GM19328 (cell line): ENCODE measurements at regions not wholly inside any gene's neighbourhood (a gene's known extent, or its start where the extent isn't known, plus 50 kb on each side); places are given as distances from the start of the nearest gene placed in this dataset.
"Not testable (repeated sequence)": the region's sequence is repeated elsewhere in the genome, so short reads cannot be mapped to it uniquely, and the experiment has no call there.

Experiments used
- ATAC-seq: cut with Tn5 transposase; IDR thresholded peaks from one replicate; pipeline ENCODE4 v1.9.1; 2021; ENCODE audit warnings: mild to moderate bottlenecking, moderate library complexity; ENCODE audit not compliant: unreplicated experiment

DNA sequence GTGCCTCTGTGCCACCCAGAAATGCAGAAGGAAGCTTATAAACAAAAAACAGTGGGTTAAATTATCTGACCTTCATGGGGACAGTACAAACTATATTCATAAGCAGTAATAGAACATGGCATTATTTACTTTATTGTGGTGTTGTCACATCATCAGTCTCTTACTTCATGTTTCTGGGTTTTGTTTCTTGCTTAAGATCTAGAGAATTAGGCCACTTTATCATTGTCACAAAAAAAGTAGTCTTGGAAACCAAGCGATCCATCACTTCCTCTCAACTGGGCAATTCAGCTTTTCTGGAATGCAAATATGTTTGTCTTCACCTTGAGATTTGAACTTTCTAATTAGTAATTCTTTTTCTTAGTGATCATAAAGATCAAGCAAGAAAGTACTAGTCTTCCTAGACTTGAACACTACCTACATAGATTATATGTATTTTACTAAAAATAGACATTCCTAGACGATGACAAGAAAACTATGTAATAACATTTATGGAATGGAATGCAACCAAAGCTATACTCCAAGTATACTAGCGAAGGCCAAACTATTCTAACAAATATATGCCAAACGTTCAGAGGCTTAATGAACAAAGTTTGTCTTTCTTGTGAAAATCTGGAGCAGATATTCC is 363.4 kb downstream of the DAD1 start:
- ATAC-seq, result no peak

GRCh38 chr14:22221508-22221907 is 367.5 kb downstream of the DAD1 start:
- ATAC-seq, result no peak

DNA sequence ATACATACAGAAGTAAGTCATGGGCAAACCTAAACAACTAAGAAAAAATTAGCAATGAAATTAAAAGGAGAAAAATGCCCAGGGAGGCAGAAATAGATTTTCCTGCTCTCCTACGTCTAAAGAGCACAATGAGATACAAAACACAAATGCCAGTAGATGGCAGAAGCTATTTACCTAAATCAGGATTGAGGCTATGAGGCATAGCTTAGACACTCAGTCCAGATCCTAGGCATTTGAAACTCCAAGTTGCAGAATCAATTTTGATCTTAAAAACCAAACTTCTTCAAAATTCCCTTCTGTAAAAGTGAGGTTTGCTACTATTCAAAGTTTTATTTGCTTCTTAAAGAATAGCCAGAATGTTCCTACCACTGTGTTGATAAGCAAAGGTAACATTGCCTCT is 368.6 kb downstream of the DAD1 start:
- no peak for ATAC-seq

DNA sequence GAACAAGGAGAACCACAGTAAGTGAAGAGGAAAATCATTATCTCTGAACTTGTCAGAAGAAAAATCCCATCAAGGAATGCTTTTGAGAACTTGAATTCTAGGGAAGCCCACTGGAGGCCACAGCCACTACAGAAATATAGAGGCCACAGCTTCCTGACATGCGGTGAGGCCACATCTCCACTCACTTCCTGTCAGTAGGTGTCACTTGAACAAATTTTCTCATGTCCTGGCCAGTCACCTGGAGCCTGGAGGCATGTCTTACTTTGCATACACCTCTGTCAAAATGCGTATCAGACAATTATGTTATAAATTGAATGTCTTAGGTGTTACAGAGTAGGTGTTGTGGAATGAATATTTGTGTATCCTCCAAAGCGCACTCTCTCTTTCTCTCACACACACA is 370.3 kb downstream of the DAD1 start:
- no peak for ATAC-seq

DNA sequence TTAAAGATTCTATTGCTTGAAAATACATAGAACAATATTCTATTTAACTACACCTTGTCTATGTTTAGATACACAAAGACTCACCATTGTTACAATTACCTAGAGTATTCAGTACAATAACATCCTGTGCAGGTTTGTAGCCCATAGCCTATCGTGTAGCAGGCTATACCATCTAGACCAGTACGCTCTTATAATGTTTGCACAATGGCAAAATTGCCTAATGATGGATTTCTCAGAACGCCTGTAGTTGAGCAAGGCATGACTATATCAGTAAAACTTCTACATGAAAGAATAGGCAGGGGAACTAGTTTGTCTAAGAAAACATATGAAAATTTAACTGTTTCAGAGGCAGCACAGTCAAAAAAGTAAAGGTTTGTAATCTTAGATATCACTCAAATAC is 375.9 kb downstream of the DAD1 start:
- no peak for ATAC-seq

DNA sequence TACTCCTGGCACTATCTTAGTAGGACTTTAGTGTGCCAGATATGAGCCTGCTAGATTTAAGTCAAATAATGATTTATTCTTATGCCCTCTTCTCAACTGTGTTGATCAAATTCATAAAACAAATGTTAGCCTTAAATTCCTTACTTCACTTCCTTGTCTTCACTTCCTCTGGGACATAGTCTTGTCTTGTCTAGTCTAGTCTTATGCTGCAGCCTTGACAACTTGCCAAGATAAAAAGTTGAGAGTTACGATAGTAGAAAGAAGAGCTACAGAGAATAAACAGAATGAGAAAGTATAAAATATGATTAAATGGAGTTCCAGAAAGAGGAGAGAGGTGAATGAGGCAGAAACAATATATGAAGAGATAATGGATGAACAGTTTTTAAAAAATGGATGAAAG is 378.1 kb downstream of the DAD1 start:
- ATAC-seq, result no peak

GRCh38 chr14:22210026-22210425 is 379.0 kb downstream of the DAD1 start:
- no peak for ATAC-seq

GRCh38 chr14:22203036-22203435 is 386.0 kb downstream of the DAD1 start:
- no peak for ATAC-seq

DNA sequence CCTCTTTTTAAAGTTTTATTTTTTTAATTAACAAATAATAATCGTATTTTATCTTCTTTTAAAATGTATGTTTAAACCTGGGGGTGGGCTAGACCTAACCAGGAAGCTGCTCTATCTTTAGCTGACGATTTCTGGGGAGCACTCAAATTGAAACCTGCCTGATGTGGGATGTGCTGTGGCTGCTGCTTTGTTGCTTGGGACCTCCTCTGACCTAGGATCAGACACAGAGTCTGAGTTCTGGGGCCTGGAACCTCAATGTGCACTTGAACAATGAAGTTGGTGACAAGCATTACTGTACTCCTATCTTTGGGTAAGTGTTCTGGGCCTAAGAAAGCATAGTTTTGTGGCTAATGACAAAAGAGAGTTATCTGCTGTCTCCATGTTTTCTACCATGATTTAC is 386.7 kb downstream of the DAD1 start:
- ATAC-seq, result no peak

GRCh38 chr14:22200977-22201605 is 387.9 kb downstream of the DAD1 start:
- no peak for ATAC-seq

DNA sequence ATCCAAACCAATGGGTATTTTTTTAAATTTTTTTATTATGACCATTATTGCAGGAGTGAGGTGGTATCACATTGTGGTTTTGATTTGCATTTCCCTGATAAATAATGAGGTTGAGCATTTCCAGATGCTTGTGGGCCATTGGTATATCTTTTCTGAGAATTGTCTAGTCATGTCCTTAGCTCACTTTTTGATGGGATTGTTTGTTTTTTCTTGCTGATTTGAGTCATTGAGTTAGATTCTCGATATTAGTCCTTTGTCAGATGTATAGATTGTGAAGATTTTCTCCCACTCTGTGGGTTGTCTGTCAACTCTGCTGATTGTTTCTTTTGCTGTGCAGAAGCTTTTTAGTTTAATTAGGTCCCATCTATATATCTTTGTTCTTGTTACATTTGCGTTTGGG is 388.9 kb downstream of the DAD1 start:
- ATAC-seq, result not testable (repeated sequence)

GRCh38 chr14:22194664-22195063 is 394.4 kb downstream of the DAD1 start:
- no peak for ATAC-seq

- no peak for ATAC-seq
Observed at GRCh38 chr14:22190411-22191191, 398.4 kb downstream of the DAD1 start.

DNA sequence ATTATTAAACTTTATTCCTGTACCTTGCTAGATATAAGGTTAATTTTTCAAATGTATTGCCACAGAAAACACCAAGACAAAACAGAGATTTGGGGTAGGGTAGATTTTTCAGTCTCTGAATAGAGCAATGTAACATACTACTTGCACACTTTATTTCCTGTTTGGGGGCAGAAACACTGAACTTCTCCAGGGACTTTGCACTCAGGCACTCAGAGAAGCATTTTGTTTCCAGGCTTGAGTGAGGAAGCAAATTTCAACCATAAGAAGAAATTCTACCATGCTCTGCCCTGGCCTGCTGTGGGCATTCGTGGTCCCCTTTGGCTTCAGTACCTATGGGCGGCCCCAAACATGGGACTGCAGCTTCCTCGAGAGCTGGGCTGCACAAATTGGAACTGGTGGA is 399.1 kb downstream of the DAD1 start:
- no peak for ATAC-seq

DNA sequence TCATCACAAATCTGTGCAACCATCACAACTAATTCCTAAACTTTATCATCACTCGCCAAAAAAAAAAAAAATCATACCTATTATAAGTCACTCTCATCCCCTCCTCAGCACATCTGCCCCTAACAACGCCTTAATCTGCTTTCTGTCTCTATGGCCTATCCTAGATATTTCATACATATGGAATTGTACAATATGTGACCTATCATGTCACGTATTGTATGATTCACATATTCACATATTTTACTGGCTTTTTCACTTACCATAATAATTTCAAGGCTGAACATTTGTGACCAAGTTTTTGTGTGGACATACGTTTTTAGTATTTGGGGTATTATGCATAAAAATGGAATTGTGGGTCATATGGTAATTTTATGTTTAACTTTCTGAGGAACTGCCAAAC is 400.7 kb downstream of the DAD1 start:
- ATAC-seq, result no peak

- ATAC-seq, result no peak
Observed at GRCh38 chr14:22185789-22186188, 403.2 kb downstream of the DAD1 start.

DNA sequence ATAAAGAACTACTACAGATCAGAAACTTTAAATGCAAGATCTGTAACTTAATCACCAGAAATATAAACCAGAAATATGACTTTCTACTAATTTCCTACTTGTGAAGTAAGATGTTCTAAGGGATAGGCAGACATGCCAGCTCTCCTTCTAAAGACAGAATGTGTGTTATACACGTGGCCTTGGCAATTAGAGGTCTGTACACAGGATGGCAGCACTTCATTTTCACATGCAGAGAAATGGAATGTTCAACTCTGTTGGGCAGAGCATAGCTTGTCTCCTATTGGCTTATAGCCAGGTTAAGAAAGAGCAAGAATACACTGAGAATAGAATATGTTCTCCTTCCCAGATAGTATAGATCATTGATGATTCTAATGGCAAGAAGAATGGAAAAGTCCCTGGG is 403.8 kb downstream of the DAD1 start:
- ATAC-seq, result no peak

DNA sequence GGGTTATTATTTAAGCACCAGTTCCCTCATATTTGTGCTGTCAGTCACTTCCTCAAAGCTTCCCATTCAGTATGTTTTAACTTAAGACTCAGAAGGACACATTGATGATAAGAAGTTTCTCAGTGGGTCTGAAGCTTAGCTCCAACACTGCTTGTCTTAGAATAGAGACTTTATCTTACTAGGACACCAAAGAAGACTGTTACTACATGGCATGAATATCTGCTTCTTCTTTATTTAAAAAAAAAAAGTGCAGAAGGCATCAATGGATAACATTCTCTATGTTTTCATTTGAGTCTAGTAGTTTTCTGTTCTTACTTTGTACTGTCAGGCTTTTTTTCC is 404.2 kb downstream of the DAD1 start:
- no peak for ATAC-seq

DNA sequence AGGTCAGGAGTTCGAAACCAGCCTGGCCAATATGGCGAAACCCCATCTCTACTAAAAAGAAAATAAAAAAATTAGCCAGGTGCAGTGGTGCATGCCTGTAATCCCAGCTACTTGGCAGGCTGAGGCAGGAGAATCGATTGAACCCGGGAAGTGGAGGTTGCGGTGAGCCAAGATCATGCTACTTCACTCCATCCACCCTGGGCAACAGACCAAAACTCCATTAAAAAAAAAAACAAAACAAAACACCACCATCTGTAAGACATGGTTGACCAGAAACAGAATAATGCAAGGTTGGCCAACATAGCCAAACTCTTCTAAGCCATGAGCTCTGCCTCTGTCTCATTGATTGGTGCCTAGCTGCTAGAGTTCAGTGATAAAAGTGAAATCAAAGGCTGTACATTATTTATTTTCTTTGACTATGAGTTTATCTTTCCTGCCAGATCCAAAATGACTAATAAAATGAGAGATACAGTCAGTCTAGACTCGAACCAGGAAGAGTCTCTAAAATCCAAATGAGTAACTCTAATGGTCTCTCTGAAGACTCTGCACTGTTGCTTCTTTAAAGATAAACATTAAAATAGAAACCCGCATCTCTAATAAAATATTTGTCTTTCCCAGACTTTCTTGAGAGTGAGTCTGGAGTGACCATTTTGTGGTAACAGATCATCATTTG is 404.7 kb downstream of the DAD1 start:
- ATAC-seq, result no peak

DNA sequence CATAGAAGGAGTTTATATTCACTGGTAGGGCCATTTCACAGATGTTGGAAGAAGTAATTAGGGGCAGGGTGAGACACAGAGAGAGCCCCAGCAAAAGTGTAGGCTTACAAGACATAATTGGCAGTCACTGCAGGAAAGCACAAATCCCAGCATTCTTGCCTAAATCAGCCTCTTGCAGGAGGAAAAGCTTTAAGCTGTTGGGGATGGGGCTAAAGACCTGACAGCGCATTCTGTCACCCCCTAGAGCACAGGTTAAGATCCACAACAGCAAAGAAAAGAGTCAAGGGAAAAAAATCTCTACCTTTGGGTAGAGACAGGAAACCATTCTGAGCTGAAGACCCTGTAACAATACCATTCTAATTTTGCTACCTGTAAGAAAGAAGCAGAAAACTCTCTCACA is 409.0 kb downstream of the DAD1 start:
- ATAC-seq, result no peak

DNA sequence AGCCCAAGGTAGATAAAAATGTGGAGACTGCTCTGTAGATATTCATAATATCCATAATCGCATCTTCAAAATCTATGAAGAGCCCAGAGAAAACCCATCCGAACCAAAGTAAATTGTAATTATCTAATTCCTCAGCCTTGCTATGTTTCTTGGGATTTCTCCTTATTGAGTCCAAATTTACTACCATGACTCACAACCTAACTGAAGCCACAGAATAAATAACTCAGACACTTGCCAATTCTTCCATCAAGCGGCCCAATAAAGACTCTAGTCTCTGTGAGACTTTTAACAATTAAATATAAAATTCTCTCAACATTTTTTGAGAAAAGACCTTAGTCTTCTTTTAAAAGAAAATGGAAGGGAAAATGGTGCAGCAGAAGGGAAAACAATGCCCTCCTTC is 409.8 kb downstream of the DAD1 start:
- ATAC-seq, result no peak

- no peak for ATAC-seq
Observed at GRCh38 chr14:22178333-22178839, 410.6 kb downstream of the DAD1 start.
